Choroid plexus epithelial cell (primary cell): ENCODE measurements at regions not wholly inside any gene's neighbourhood (a gene's known extent, or its start where the extent isn't known, plus 50 kb on each side); places are given as distances from the start of the nearest gene placed in this dataset.
"Not testable (repeated sequence)": the region's sequence is repeated elsewhere in the genome, so short reads cannot be mapped to it uniquely, and the experiment has no call there.

Source experiments
- DNase-seq: peaks from one replicate; pipeline ENCODE4 v3.0.0-alpha.2; 2010; ENCODE audit warnings: low read depth
- H3K4me3 ChIP-seq: 2 replicates; pipeline ENCODE4 v1.5.1; 2011; ENCODE audit warnings: low read depth, mild to moderate bottlenecking, control low read depth, low read length, moderate library complexity
- CTCF ChIP-seq: conservative IDR thresholded peaks from 2 replicates; pipeline ENCODE4 v1.5.1; 2011; ENCODE audit warnings: low read depth, mild to moderate bottlenecking, control low read depth, inconsistent platforms, low read length, moderate library complexity

GRCh38 chr4:97414161-97414560 is 729.1 kb downstream of the STPG2 start:
- TF ChIP-seq CTCF: no peak
- no peak for DNase-seq
- H3K4me3 ChIP-seq: no peak overlapping the region

- no peak for DNase-seq
Measured at GRCh38 chr4:97432551-97432950, 710.7 kb downstream of the STPG2 start.

GRCh38 chr4:97437998-97438705 is 705.1 kb downstream of the STPG2 start:
- not testable (repeated sequence) for H3K4me3 ChIP-seq, DNase-seq

More at GRCh38 chr4:97432551-97432950, 710.7 kb downstream of the STPG2 start:
- no peak overlapping the region for H3K4me3 ChIP-seq
- no peak for TF ChIP-seq CTCF

- no peak for DNase-seq
- H3K4me3 ChIP-seq: no peak overlapping the region
- TF ChIP-seq CTCF: no peak
Measured at GRCh38 chr4:97453186-97453585, 690.1 kb downstream of the STPG2 start.

GRCh38 chr4:97457253-97457652 is 686.0 kb downstream of the STPG2 start:
- no peak overlapping the region for H3K4me3 ChIP-seq
- TF ChIP-seq CTCF: no peak
- DNase-seq: no peak

- no peak for DNase-seq
- H3K4me3 ChIP-seq: no peak overlapping the region
- TF ChIP-seq CTCF: no peak
Measured at GRCh38 chr4:97468272-97468671, 675.0 kb downstream of the STPG2 start.

- DNase-seq: no peak
- TF ChIP-seq CTCF: no peak
- H3K4me3 ChIP-seq: no peak overlapping the region
Measured at GRCh38 chr4:97475621-97476020, 667.7 kb downstream of the STPG2 start.
